WTC11 (cell line): ENCODE measurements at regions not wholly inside any gene's neighbourhood (a gene's known extent, or its start where the extent isn't known, plus 50 kb on each side); places are given as distances from the start of the nearest gene placed in this dataset.
"Not testable (repeated sequence)": the region's sequence is repeated elsewhere in the genome, so short reads cannot be mapped to it uniquely, and the experiment has no call there.

ENCODE experiments used
- CBFB ChIP-seq: sonication (generic); formaldehyde crosslinking; IDR thresholded peaks from 2 replicates; pipeline ENCODE4 v1.8.1; 2022; ENCODE audit warnings: mild to moderate bottlenecking, low read depth, missing genetic modification reagents
- CTCF ChIP-seq: fragments of 200-600 bp; IDR thresholded peaks from 2 replicates; pipeline ENCODE4 v1.8.0; 2022; ENCODE audit warnings: antibody characterized with exemption
- E2F1 ChIP-seq: sonication (generic); formaldehyde crosslinking; IDR thresholded peaks from 2 replicates; pipeline ENCODE4 v1.8.0; 2022; ENCODE audit warnings: mild to moderate bottlenecking, missing genetic modification reagents
- E2F4 ChIP-seq: sonication (generic); formaldehyde crosslinking; IDR thresholded peaks from 2 replicates; pipeline ENCODE4 v1.8.1; 2022; ENCODE audit warnings: low read depth, mild to moderate bottlenecking, moderate library complexity, missing genetic modification reagents, borderline replicate concordance
- ERG ChIP-seq: fragments of 250-450 bp; sonication (Bioruptor Pico); IDR thresholded peaks from 2 replicates; pipeline ENCODE4 v1.8.0; 2021; ENCODE audit warnings: mild to moderate bottlenecking
- ESRRA ChIP-seq: sonication (generic); formaldehyde crosslinking; IDR thresholded peaks from 2 replicates; pipeline ENCODE4 v1.8.1; 2022; ENCODE audit warnings: mild to moderate bottlenecking, missing genetic modification reagents, borderline replicate concordance
- FOXP4 ChIP-seq: sonication (generic); formaldehyde crosslinking; IDR thresholded peaks from 2 replicates; pipeline ENCODE4 v1.8.0; 2022; ENCODE audit warnings: mild to moderate bottlenecking, missing genetic modification reagents
- JUN ChIP-seq: sonication (generic); formaldehyde crosslinking; IDR thresholded peaks from 2 replicates; pipeline ENCODE4 v1.8.0; 2023; ENCODE audit warnings: mild to moderate bottlenecking, missing genetic modification reagents
- NFYB ChIP-seq: sonication (generic); formaldehyde crosslinking; conservative IDR thresholded peaks from 2 replicates; pipeline ENCODE4 v1.8.0; 2022; ENCODE audit warnings: low read depth, missing genetic modification reagents
- RELA ChIP-seq: sonication (generic); formaldehyde crosslinking; IDR thresholded peaks from 2 replicates; pipeline ENCODE4 v1.8.1; 2022; ENCODE audit warnings: missing genetic modification reagents, mild to moderate bottlenecking, borderline replicate concordance
- SP1 ChIP-seq: sonication (generic); formaldehyde crosslinking; conservative IDR thresholded peaks from 2 replicates; pipeline ENCODE4 v1.8.1; 2022; ENCODE audit warnings: missing genetic modification reagents
- TP53 ChIP-seq: sonication (generic); formaldehyde crosslinking; IDR thresholded peaks from 2 replicates; pipeline ENCODE4 v1.8.1; 2023; ENCODE audit warnings: mild to moderate bottlenecking, missing genetic modification reagents
- ZNF121 ChIP-seq: sonication (generic); formaldehyde crosslinking; IDR thresholded peaks from 2 replicates; pipeline ENCODE4 v1.8.0; 2023; ENCODE audit warnings: missing genetic modification reagents

GRCh38 chr7:65572581-65572980, 198.9 kb downstream of the ZNF92 start:
- not testable (repeated sequence) for TF ChIP-seq CTCF; NFYB (CRISPR knock-in tag); FOXP4 (CRISPR knock-in tag); ESRRA; ERG (CRISPR knock-in tag); SP1; E2F4 (CRISPR knock-in tag); CBFB; ZNF121 (CRISPR knock-in tag); RELA (CRISPR knock-in tag); TP53 (CRISPR knock-in tag); E2F1 (CRISPR knock-in tag); JUN
